HL-60 (cell line): ENCODE measurements at regions not wholly inside any gene's neighbourhood (a gene's known extent, or its start where the extent isn't known, plus 50 kb on each side); places are given as distances from the start of the nearest gene placed in this dataset.

Experiments
- CTCF ChIP-seq: IDR thresholded peaks from one replicate; pipeline ENCODE4 v1.5.1; 2011; ENCODE audit warnings: low read length, control low read depth, inconsistent platforms; ENCODE audit not compliant: insufficient read depth
- GABPA ChIP-seq: IDR thresholded peaks from 2 replicates; pipeline ENCODE4 v1.6.1; 2012; ENCODE audit warnings: low read depth
- POLR2AphosphoS5 ChIP-seq: IDR thresholded peaks from 2 replicates; pipeline ENCODE4 v1.6.1; 2012; ENCODE audit warnings: low read depth
- SPI1 ChIP-seq: IDR thresholded peaks from 2 replicates; pipeline ENCODE4 v1.6.1; 2012; ENCODE audit warnings: low read depth, mild to moderate bottlenecking, borderline replicate concordance
- TF ChIP-seq, protein P1 (sequence below): IDR thresholded peaks from 2 replicates; pipeline ENCODE4 v1.6.1; 2012; ENCODE audit warnings: low read depth; ENCODE audit not compliant: insufficient replicate concordance

GRCh38 chr10:28155726-28156125 is 147.1 kb downstream of the MPP7 start:
- TF ChIP-seq CTCF (no peak), POLR2AphosphoS5 (no peak), SPI1 (no peak), GABPA (no peak)
- TF ChIP-seq, protein P1, sequence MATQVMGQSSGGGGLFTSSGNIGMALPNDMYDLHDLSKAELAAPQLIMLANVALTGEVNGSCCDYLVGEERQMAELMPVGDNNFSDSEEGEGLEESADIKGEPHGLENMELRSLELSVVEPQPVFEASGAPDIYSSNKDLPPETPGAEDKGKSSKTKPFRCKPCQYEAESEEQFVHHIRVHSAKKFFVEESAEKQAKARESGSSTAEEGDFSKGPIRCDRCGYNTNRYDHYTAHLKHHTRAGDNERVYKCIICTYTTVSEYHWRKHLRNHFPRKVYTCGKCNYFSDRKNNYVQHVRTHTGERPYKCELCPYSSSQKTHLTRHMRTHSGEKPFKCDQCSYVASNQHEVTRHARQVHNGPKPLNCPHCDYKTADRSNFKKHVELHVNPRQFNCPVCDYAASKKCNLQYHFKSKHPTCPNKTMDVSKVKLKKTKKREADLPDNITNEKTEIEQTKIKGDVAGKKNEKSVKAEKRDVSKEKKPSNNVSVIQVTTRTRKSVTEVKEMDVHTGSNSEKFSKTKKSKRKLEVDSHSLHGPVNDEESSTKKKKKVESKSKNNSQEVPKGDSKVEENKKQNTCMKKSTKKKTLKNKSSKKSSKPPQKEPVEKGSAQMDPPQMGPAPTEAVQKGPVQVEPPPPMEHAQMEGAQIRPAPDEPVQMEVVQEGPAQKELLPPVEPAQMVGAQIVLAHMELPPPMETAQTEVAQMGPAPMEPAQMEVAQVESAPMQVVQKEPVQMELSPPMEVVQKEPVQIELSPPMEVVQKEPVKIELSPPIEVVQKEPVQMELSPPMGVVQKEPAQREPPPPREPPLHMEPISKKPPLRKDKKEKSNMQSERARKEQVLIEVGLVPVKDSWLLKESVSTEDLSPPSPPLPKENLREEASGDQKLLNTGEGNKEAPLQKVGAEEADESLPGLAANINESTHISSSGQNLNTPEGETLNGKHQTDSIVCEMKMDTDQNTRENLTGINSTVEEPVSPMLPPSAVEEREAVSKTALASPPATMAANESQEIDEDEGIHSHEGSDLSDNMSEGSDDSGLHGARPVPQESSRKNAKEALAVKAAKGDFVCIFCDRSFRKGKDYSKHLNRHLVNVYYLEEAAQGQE = no peak
